Panc1 (cell line): ENCODE measurements at regions not wholly inside any gene's neighbourhood (a gene's known extent, or its start where the extent isn't known, plus 50 kb on each side); places are given as distances from the start of the nearest gene placed in this dataset.
"Not testable (repeated sequence)": the region's sequence is repeated elsewhere in the genome, so short reads cannot be mapped to it uniquely, and the experiment has no call there.

Experiments used
- ATAC-seq: fragments of 200-7000 bp; cut with Tn5 transposase; 2 replicates; pipeline ENCODE4 v1.9.1; 2020; ENCODE audit warnings: mild to moderate bottlenecking, moderate library complexity
- BruUV-seq: library from RNA; stranded (reverse); fragments of 400-500 nt; replicated peaks from 2 replicates; lab custom pipeline; 2021; lab: Mats Ljungman, UMichigan
- CTCF ChIA-PET: fragments of 300-600 bp; sonication (Branson Sonifier 250); formaldehyde crosslinking; loops from one replicate; lab custom pipeline; 2022; ENCODE audit warnings: antibody characterized with exemption; lab: Charles Lee
- POLR2A ChIA-PET: fragments of 300-600 bp; sonication (Branson Sonifier 250); formaldehyde crosslinking; loops from one replicate; lab custom pipeline; 2022; ENCODE audit warnings: antibody characterized with exemption; lab: Charles Lee
- DNase-seq: peaks from one replicate; pipeline ENCODE4 v3.0.0-alpha.2; 2010; ENCODE audit warnings: low read depth, low spot score
- H3K27ac ChIP-seq: 2 replicates; pipeline ENCODE4 v1.5.1; 2011; ENCODE audit warnings: mild to moderate bottlenecking, low read length, inconsistent platforms
- H3K27me3 ChIP-seq: fragments of 200-500 bp; sonication (Bioruptor generic); 2 replicates; pipeline ENCODE4 v1.6.0; 2014; ENCODE audit warnings: low read length, inconsistent platforms; ENCODE audit not compliant: control insufficient read depth, insufficient read depth
- H3K36me3 ChIP-seq: fragments of 200-500 bp; sonication (Bioruptor generic); 2 replicates; pipeline ENCODE4 v1.5.1; 2014; ENCODE audit warnings: inconsistent platforms, mild to moderate bottlenecking, low read length, moderate library complexity; ENCODE audit not compliant: control insufficient read depth, insufficient read depth
- H3K4me1 ChIP-seq: 2 replicates; pipeline ENCODE4 v1.5.1; 2011; ENCODE audit warnings: inconsistent platforms, mild to moderate bottlenecking, low read length, moderate library complexity; ENCODE audit not compliant: control insufficient read depth, insufficient read depth
- H3K4me3 ChIP-seq, 2 experiments: 2 replicates each; pipeline ENCODE4 v1.5.1; 2011 to 2012; ENCODE audit warnings: low read depth in 2 of 2, low read length in 2 of 2, mild to moderate bottlenecking in 2 of 2, inconsistent platforms in 1 of 2, moderate library complexity in 1 of 2
- H3K9me3 ChIP-seq: fragments of 200-500 bp; sonication (Bioruptor generic); 2 replicates; pipeline ENCODE4 v1.5.1; 2014; ENCODE audit warnings: low read depth, mild to moderate bottlenecking, inconsistent platforms, low read length, moderate library complexity; ENCODE audit not compliant: control insufficient read depth, insufficient read depth
- POLR2AphosphoS5 ChIP-seq: IDR thresholded peaks from 2 replicates; pipeline ENCODE4 v1.6.1; 2012; ENCODE audit warnings: mild to moderate bottlenecking, low read depth, low read length, moderate library complexity
- SIN3A ChIP-seq: IDR thresholded peaks from 2 replicates; pipeline ENCODE4 v1.6.1; 2012; ENCODE audit warnings: low read depth, mild to moderate bottlenecking, low read length, moderate library complexity, borderline replicate concordance; ENCODE audit not compliant: insufficient read depth
- TCF7L2 ChIP-seq: IDR thresholded peaks from 2 replicates; pipeline ENCODE4 v1.6.1; 2011; ENCODE audit warnings: mild to moderate bottlenecking, low read depth, low read length, inconsistent platforms
- in situ Hi-C: cut with HindIII; loops from 2 replicates; pipeline ENCODE4 v1.10.0; 2016; ENCODE audit warnings: low sequenced_read_pairs, low pct_unique_long_range_greater_than_20kb
- intact Hi-C: fragments of 100-400 bp; cut with micrococcal nuclease; formaldehyde crosslinking; loops from one replicate; pipeline ENCODE4 v1.10.0; 2022; ENCODE audit not compliant: unreplicated experiment
- TF ChIP-seq, protein P1 (sequence below): fragments of 450-650 bp; IDR thresholded peaks from 2 replicates; pipeline ENCODE4 v1.5.1; 2017; ENCODE audit warnings: mild to moderate bottlenecking
- TF ChIP-seq, protein P2 (sequence below), 2 experiments: IDR thresholded peaks; 2 replicates each; pipeline ENCODE4 v1.6.1; 2011 to 2012; ENCODE audit warnings: low read depth in 2 of 2, control low read depth in 1 of 2, low read length in 1 of 2, mild to moderate bottlenecking in 1 of 2, moderate library complexity in 1 of 2; ENCODE audit not compliant: insufficient read depth in 1 of 2

DNA sequence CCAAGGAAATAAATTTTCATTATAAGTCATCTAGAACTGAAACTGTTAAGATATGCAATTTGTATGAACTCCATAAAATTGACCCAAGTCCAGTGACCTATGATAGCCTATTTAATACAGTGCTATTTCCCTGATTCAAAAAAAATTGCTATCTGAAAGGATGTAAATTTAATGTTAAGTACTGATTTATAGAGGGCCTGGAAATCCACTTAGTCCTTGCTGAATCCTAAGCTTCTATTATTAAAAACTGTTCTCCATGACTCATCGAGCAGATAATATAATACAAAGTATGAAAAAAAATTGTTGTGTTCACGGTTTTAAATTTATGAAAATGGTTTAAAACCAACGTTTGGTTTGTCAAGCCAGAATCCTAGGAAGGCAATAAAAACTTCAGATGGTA is 704.8 kb upstream of the AADAT start:
- no TSS peak for BruUV-seq
- no peaks in the 10 kb centered on the region for H3K27me3 ChIP-seq
- DNase-seq, result no peak
- H3K9me3 ChIP-seq, result no peaks in the 10 kb centered on the region
- POLR2A ChIA-PET, result no interaction called here
- in situ Hi-C loops, result no loop called here
- no peak for ATAC-seq
- intact Hi-C loops, result no loop called here
- CTCF ChIA-PET, result no interaction called here
- no peak overlapping the region for H3K27ac ChIP-seq
- H3K4me3 ChIP-seq, result no peak overlapping the region
- TF ChIP-seq POLR2AphosphoS5, result no peak
- no peak for TF ChIP-seq SIN3A
- TF ChIP-seq, protein P1, sequence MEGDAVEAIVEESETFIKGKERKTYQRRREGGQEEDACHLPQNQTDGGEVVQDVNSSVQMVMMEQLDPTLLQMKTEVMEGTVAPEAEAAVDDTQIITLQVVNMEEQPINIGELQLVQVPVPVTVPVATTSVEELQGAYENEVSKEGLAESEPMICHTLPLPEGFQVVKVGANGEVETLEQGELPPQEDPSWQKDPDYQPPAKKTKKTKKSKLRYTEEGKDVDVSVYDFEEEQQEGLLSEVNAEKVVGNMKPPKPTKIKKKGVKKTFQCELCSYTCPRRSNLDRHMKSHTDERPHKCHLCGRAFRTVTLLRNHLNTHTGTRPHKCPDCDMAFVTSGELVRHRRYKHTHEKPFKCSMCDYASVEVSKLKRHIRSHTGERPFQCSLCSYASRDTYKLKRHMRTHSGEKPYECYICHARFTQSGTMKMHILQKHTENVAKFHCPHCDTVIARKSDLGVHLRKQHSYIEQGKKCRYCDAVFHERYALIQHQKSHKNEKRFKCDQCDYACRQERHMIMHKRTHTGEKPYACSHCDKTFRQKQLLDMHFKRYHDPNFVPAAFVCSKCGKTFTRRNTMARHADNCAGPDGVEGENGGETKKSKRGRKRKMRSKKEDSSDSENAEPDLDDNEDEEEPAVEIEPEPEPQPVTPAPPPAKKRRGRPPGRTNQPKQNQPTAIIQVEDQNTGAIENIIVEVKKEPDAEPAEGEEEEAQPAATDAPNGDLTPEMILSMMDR, result no peak
- TF ChIP-seq TCF7L2, result no peak
- TF ChIP-seq, protein P2, sequence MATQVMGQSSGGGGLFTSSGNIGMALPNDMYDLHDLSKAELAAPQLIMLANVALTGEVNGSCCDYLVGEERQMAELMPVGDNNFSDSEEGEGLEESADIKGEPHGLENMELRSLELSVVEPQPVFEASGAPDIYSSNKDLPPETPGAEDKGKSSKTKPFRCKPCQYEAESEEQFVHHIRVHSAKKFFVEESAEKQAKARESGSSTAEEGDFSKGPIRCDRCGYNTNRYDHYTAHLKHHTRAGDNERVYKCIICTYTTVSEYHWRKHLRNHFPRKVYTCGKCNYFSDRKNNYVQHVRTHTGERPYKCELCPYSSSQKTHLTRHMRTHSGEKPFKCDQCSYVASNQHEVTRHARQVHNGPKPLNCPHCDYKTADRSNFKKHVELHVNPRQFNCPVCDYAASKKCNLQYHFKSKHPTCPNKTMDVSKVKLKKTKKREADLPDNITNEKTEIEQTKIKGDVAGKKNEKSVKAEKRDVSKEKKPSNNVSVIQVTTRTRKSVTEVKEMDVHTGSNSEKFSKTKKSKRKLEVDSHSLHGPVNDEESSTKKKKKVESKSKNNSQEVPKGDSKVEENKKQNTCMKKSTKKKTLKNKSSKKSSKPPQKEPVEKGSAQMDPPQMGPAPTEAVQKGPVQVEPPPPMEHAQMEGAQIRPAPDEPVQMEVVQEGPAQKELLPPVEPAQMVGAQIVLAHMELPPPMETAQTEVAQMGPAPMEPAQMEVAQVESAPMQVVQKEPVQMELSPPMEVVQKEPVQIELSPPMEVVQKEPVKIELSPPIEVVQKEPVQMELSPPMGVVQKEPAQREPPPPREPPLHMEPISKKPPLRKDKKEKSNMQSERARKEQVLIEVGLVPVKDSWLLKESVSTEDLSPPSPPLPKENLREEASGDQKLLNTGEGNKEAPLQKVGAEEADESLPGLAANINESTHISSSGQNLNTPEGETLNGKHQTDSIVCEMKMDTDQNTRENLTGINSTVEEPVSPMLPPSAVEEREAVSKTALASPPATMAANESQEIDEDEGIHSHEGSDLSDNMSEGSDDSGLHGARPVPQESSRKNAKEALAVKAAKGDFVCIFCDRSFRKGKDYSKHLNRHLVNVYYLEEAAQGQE (IDR thresholded peaks at IDR 0.05; ENCODE audit: insufficient read depth in 1 of 2, low read depth in 2 of 2, low read length in 1 of 2), result no peak
- no peaks in the 10 kb centered on the region for H3K4me1 ChIP-seq
- H3K36me3 ChIP-seq, result no peaks in the 10 kb centered on the region

DNA sequence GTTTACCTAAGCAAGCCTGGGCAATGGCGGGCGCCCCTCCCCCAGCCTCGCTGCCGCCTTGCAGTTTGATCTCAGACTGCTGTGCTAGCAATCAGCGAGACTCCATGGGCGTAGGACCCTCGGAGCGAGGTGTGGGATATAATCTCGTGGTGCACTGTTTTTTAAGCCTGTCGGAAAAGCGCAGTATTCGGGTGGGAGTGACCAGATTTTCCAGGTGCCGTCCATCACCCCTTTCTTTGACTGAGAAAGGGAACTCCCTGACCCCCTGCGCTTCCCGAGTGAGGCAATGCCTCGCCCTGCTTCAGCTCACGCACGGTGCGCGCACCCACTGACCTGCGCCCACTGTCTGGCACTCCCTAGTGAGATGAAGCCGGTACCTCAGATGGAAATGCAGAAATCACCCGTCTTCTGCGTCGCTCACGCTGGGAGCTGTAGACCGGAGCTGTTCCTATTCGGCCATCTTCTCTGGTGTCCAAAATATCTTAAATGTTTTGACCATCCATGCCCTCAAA is 698.8 kb upstream of the AADAT start:
- intact Hi-C loops, BruUV-seq, ATAC-seq, H3K9me3 ChIP-seq, H3K4me3 ChIP-seq, H3K36me3 ChIP-seq, H3K27me3 ChIP-seq, in situ Hi-C loops, CTCF ChIA-PET, H3K27ac ChIP-seq, DNase-seq, H3K4me1 ChIP-seq, POLR2A ChIA-PET: not testable (repeated sequence)

DNA sequence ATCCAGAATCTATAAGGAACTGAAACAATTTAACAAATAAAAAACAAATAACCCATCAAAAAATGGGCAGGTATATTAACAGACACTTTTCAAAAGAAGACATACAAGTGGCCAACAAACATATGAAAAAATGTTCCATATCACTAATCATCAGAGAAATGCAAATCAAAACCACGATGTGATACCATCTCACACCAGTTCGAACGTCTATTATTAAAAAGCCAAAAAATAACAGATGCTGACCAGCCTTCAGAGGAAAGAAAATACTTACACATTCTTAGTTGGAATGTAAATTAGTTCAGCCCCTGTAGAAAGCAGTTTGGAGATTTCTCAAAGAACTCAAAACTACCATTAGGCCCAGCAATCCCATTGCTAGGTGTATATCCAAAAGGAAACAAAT is 687.9 kb upstream of the AADAT start:
- intact Hi-C loops, result no loop called here
- no TSS peak for BruUV-seq

More for the DNA sequence above, 687.9 kb upstream of the AADAT start:
- TF ChIP-seq SIN3A, result no peak
- TF ChIP-seq TCF7L2, result no peak
- TF ChIP-seq, protein P1, result no peak
- no peak for TF ChIP-seq POLR2AphosphoS5
- TF ChIP-seq, protein P2 (IDR thresholded peaks at IDR 0.05; ENCODE audit: insufficient read depth in 1 of 2, low read depth in 2 of 2, low read length in 1 of 2), result no peak
- Histone ChIP-seq H3K27me3 (no peaks in the 10 kb centered on the region), H3K27ac (no peak overlapping the region), H3K9me3 (no peaks in the 10 kb centered on the region), H3K4me1 (no peaks in the 10 kb centered on the region), H3K36me3 (no peaks in the 10 kb centered on the region), H3K4me3 (no peak overlapping the region)
- ChIA-PET CTCF (no interaction called here), POLR2A (no interaction called here)
- DNase-seq, result no peak
- in situ Hi-C loops, result no loop called here
- no peak for ATAC-seq
